Endothelial cell (in vitro differentiated cells): ENCODE measurements at regions not wholly inside any gene's neighbourhood (a gene's known extent, or its start where the extent isn't known, plus 50 kb on each side); places are given as distances from the start of the nearest gene placed in this dataset.

Experiments
- DNase-seq: peaks from one replicate; pipeline ENCODE4 v3.0.0; 2021; ENCODE audit warnings: low spot score
- H3K27ac Mint-ChIP-seq: one replicate; pipeline ENCODE4 v1.8.0; 2021; ENCODE audit warnings: mixed read lengths, inconsistent platforms; ENCODE audit not compliant: unreplicated experiment
- H3K27me3 Mint-ChIP-seq: one replicate; pipeline ENCODE4 v1.8.0; 2021; ENCODE audit warnings: mild to moderate bottlenecking, moderate library complexity, mixed read lengths, inconsistent platforms; ENCODE audit not compliant: unreplicated experiment
- H3K36me3 Mint-ChIP-seq: one replicate; pipeline ENCODE4 v1.8.0; 2021; ENCODE audit warnings: mild to moderate bottlenecking, low read depth, mixed read lengths, inconsistent platforms; ENCODE audit not compliant: unreplicated experiment
- H3K4me1 Mint-ChIP-seq: one replicate; pipeline ENCODE4 v1.8.0; 2021; ENCODE audit warnings: mild to moderate bottlenecking, mixed read lengths, inconsistent platforms; ENCODE audit not compliant: unreplicated experiment
- H3K4me3 Mint-ChIP-seq: one replicate; pipeline ENCODE4 v1.8.0; 2021; ENCODE audit warnings: mild to moderate bottlenecking, mixed read lengths, inconsistent platforms; ENCODE audit not compliant: unreplicated experiment
- H3K9me3 Mint-ChIP-seq: one replicate; pipeline ENCODE4 v1.8.0; 2021; ENCODE audit warnings: mixed read lengths, inconsistent platforms; ENCODE audit not compliant: unreplicated experiment
- CTCF ChIP-seq: fragments of 200-600 bp; sonication (generic); IDR thresholded peaks from one replicate; pipeline ENCODE4 v1.5.0; 2021; ENCODE audit warnings: antibody characterized with exemption; ENCODE audit not compliant: unreplicated experiment

DNA sequence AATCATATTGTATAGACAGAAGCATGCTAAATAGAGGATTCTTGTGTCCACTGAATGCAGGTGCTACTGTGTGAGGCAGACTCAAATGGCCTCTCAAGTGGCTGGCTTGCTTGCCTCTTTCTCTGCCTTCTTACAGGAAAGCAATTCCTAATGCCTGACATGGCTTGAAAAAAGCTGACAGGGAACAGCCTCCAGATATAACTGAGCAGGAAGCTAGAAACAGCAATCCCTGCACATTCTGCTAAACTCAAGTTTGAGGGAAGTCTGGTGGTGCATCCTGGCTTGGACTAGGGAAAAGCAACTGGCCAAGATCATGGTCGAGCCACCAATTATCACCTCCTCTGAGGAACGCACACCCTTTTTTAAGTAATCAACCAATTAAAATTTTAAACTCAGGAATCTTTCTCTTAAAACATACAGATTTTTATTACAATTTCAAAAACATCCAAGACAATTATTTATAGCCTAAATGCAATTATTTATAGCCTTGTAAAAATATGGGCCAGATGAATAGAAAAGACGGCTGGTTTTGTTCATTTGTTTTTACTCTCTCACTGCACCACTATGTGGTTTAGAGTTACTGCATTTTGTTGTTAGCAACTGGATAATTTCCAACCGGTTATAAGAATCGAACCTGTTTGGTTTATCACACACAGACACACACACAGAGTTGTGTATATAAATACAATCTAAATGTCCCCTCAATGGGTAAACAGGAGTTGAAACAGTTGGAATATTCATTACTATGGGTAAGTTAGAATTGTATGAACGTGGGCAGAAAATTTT lies 290.9 kb upstream of the ANKRD55 start:
- Mint-ChIP-seq H3K36me3 (no peaks in the 10 kb centered on the region), H3K27ac (no peak overlapping the region), H3K4me1 (no peaks in the 10 kb centered on the region), H3K4me3 (no peak overlapping the region), H3K9me3 (no peaks in the 10 kb centered on the region), H3K27me3 (no peaks in the 10 kb centered on the region)
- DNase-seq = no peak
- TF ChIP-seq CTCF = no peak

GRCh38 chr5:56522960-56523359 lies 289.8 kb upstream of the ANKRD55 start:
- H3K27ac Mint-ChIP-seq = no peak overlapping the region

DNA sequence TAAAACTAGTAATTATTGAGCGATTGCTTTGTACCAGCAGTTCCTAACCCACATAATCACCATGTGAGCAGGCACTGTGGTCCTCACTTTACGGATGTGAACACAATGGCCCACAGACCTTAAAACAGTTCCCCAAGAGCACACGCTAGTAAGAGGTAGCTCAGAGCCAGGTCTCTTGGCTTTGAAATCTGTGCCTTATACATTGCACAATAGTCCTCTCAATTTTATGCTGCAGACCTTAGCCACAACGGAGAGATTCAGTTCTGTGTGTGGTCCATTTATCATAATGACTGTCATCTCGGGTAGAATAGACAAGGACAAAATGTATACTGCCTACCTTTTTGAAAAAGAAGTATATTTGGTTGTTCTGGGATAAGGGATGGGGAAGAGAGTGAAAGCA lies 289.0 kb upstream of the ANKRD55 start:
- no peak for DNase-seq
- H3K27ac Mint-ChIP-seq = no peak overlapping the region
- H3K36me3 Mint-ChIP-seq = no peaks in the 10 kb centered on the region
- H3K4me3 Mint-ChIP-seq = no peak overlapping the region
- no peak for TF ChIP-seq CTCF
- peaks cover 7% of the 10 kb centered on the region for H3K4me1 Mint-ChIP-seq
- H3K27me3 Mint-ChIP-seq = peaks cover 6% of the 10 kb centered on the region
- H3K9me3 Mint-ChIP-seq = no peaks in the 10 kb centered on the region

More at GRCh38 chr5:56522960-56523359, 289.8 kb upstream of the ANKRD55 start:
- no peak for DNase-seq
- no peaks in the 10 kb centered on the region for H3K36me3 Mint-ChIP-seq
- H3K9me3 Mint-ChIP-seq = no peaks in the 10 kb centered on the region
- H3K27me3 Mint-ChIP-seq = peaks cover 2% of the 10 kb centered on the region
- no peak overlapping the region for H3K4me3 Mint-ChIP-seq
- peaks cover 2% of the 10 kb centered on the region for H3K4me1 Mint-ChIP-seq
- TF ChIP-seq CTCF = no peak

GRCh38 chr5:56520986-56521730 lies 288.0 kb upstream of the ANKRD55 start:
- Mint-ChIP-seq H3K27ac (no peak overlapping the region), H3K9me3 (no peaks in the 10 kb centered on the region), H3K4me3 (no peak overlapping the region), H3K36me3 (no peaks in the 10 kb centered on the region), H3K4me1 (peaks cover 7% of the 10 kb centered on the region), H3K27me3 (peaks cover 6% of the 10 kb centered on the region)
- no peak for TF ChIP-seq CTCF
- DNase-seq = no peak

DNA sequence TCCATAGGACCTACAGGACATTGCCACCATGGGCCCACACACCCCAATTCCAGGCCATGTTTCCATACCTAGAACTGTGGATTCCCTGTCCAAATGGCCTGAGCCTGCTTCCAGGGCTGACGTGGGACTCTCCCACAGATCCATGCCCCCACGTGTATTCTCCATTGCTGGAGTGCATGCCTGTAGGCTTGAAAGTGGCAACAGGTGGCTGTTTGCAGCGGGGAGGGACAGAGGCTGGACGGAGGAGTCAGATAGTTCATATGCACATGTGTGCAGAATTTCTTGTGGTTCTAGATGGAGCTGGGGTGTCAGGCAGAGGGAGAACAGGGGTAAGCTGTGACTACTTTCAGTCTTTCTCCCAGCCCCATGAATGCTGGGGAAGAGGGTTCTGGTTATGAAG lies 285.7 kb upstream of the ANKRD55 start:
- H3K4me3 Mint-ChIP-seq = no peak overlapping the region
- H3K27me3 Mint-ChIP-seq = peaks cover 8% of the 10 kb centered on the region
- peaks cover 7% of the 10 kb centered on the region for H3K4me1 Mint-ChIP-seq

More for the DNA sequence above, 285.7 kb upstream of the ANKRD55 start:
- no peak for TF ChIP-seq CTCF
- Mint-ChIP-seq H3K36me3 (no peaks in the 10 kb centered on the region), H3K27ac (no peak overlapping the region), H3K9me3 (no peaks in the 10 kb centered on the region)
- DNase-seq = no peak
